ENCODE measurements at regions not wholly inside any gene's neighbourhood (a gene's known extent, or its start where the extent isn't known, plus 50 kb on each side); places are given as distances from the start of the nearest gene placed in this dataset.

DNA sequence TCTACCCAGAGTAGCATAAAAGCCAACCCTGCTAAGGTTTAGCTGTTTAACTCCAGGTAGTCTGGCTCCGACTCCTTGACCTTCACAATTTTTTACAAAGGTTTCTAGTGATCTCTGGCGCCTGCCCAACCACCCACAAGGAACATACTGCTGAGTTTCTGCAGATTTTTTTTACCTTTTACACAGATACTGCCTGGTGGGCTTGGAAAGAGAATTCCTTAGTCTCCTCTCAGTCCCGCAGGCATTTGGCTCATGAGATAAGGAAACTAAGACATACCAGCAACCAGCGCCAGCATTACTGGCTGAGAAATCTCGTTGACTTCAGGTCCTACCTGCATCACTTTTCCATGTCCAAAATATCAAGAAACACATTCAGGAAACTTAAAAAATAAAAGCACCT, 51.1 kb upstream of the LYZL1 start:
- no peaks in the 10 kb centered on the region for H4K20me1 ChIP-seq (ENCODE audit: insufficient read depth, low read length)
- H3K9me3 ChIP-seq (ENCODE audit: insufficient read depth, low read depth, low read length), result no peaks in the 10 kb centered on the region
- no peak overlapping the region for H3K9ac ChIP-seq (ENCODE audit: low read length)
- TF ChIP-seq EZH2 (IDR thresholded peaks at IDR 0.05; ENCODE audit: insufficient read depth, low read length) (no peak), CTCF (IDR thresholded peaks at IDR 0.05; ENCODE audit: insufficient read depth, low read depth, low read length) (no peak)
- no peak overlapping the region for H3K4me3 ChIP-seq (ENCODE audit: insufficient read depth, low read depth, low read length)
- no peaks in the 10 kb centered on the region for H3K36me3 Mint-ChIP-seq (ENCODE audit: low read depth, unreplicated experiment)
- no peak overlapping the region for H3K27ac ChIP-seq (ENCODE audit: low read depth, low read length)
- peaks cover 3% of the 10 kb centered on the region for H3K27me3 Mint-ChIP-seq (ENCODE audit: low read depth, unreplicated experiment)
- FAIRE-seq (no peak), DNase-seq (ENCODE audit: low read depth) (peak; percentile 13)
- no peaks in the 10 kb centered on the region for H3K36me3 ChIP-seq (ENCODE audit: insufficient read depth, low read length)
- H3K27ac Mint-ChIP-seq (ENCODE audit: unreplicated experiment), result no peak overlapping the region
- H3K4me2 ChIP-seq (ENCODE audit: low read length), result no peak overlapping the region
- no peak overlapping the region for H3K4me3 Mint-ChIP-seq (ENCODE audit: unreplicated experiment)
- H3K27me3 ChIP-seq (ENCODE audit: insufficient read depth, low read length), result no peaks in the 10 kb centered on the region
- H2AFZ ChIP-seq (ENCODE audit: low read depth, low read length), result no peak overlapping the region
- H3K4me1 ChIP-seq (ENCODE audit: insufficient read depth, low read length), result no peaks in the 10 kb centered on the region
- H3K79me2 ChIP-seq (ENCODE audit: insufficient read depth, low read length), result no peaks in the 10 kb centered on the region
- no peaks in the 10 kb centered on the region for H3K9me3 Mint-ChIP-seq (ENCODE audit: unreplicated experiment)
- peaks cover 18% of the 10 kb centered on the region for H3K4me1 Mint-ChIP-seq (ENCODE audit: low read depth, unreplicated experiment)

DNA sequence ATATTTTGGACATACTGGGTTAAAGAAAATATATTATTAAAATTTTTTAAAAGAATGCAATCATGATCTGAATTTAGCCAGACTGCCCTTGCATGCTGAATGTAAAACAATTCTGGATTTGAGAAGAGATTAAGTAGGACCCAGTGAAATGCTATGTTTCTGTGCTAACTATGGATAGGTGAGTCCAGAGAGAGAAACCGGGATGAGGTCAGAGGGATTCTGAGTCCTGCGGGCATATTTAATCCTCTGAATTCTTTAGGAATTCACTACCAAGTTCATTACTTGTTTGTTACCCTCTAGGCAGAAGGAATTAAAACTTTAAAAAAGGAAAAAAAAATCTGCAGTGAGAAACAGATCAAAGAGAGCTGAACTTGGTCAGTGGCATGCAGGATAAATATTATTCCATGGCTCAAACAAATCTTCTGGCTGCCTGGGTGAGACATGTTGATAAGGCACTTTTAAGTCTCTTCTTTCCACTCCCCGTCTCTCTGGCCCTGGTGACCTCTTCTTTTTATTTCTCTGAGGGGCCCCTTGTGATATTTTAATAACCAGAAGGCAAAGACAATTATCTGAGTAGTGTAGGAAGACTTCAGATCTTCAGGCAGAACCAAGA, 50.2 kb upstream of the LYZL1 start:
- H3K4me1 Mint-ChIP-seq (ENCODE audit: low read depth, unreplicated experiment), result peaks cover 18% of the 10 kb centered on the region
- Histone ChIP-seq H3K27me3 (ENCODE audit: insufficient read depth, low read length) (no peaks in the 10 kb centered on the region), H3K4me1 (ENCODE audit: insufficient read depth, low read length) (no peaks in the 10 kb centered on the region), H3K9ac (ENCODE audit: low read length) (no peak overlapping the region), H3K4me2 (ENCODE audit: low read length) (no peak overlapping the region), H2AFZ (ENCODE audit: low read depth, low read length) (no peak overlapping the region), H3K79me2 (ENCODE audit: insufficient read depth, low read length) (no peaks in the 10 kb centered on the region), H4K20me1 (ENCODE audit: insufficient read depth, low read length) (no peaks in the 10 kb centered on the region), H3K27ac (ENCODE audit: low read depth, low read length) (no peak overlapping the region), H3K36me3 (ENCODE audit: insufficient read depth, low read length) (no peaks in the 10 kb centered on the region), H3K9me3 (ENCODE audit: insufficient read depth, low read depth, low read length) (no peaks in the 10 kb centered on the region), H3K4me3 (ENCODE audit: insufficient read depth, low read depth, low read length) (no peak overlapping the region)
- H3K4me3 Mint-ChIP-seq (ENCODE audit: unreplicated experiment), result no peak overlapping the region
- H3K9me3 Mint-ChIP-seq (ENCODE audit: unreplicated experiment), result no peaks in the 10 kb centered on the region
- DNase-seq (ENCODE audit: low read depth) (no peak), FAIRE-seq (no peak)
- peaks cover 3% of the 10 kb centered on the region for H3K27me3 Mint-ChIP-seq (ENCODE audit: low read depth, unreplicated experiment)
- H3K36me3 Mint-ChIP-seq (ENCODE audit: low read depth, unreplicated experiment), result no peaks in the 10 kb centered on the region
- TF ChIP-seq EZH2 (IDR thresholded peaks at IDR 0.05; ENCODE audit: insufficient read depth, low read length), result no peak
- TF ChIP-seq CTCF (IDR thresholded peaks at IDR 0.05; ENCODE audit: insufficient read depth, low read depth, low read length), result no peak
- H3K27ac Mint-ChIP-seq (ENCODE audit: unreplicated experiment), result no peak overlapping the region
